Suprapubic skin (tissue), 4 donors: ENCODE measurements at regions not wholly inside any gene's neighbourhood (a gene's known extent, or its start where the extent isn't known, plus 50 kb on each side); places are given as distances from the start of the nearest gene placed in this dataset.
"Not testable (repeated sequence)": the region's sequence is repeated elsewhere in the genome, so short reads cannot be mapped to it uniquely, and the experiment has no call there.

Experiments
- DNase-seq, 2 donors: peaks; one replicate each; pipeline ENCODE4 v3.0.0-alpha.2; 2019; ENCODE audit warnings: low spot score in 2 of 2
- H3K27ac ChIP-seq: fragments of 200-600 bp; sonication (generic); one replicate; pipeline ENCODE4 v1.5.1; 2019
- H3K27me3 ChIP-seq: fragments of 200-600 bp; sonication (generic); one replicate; pipeline ENCODE4 v1.5.1; 2019
- H3K36me3 ChIP-seq: fragments of 200-600 bp; sonication (generic); one replicate; pipeline ENCODE4 v1.5.1; 2019
- H3K4me1 ChIP-seq: fragments of 200-600 bp; sonication (generic); one replicate; pipeline ENCODE4 v1.5.1; 2019
- H3K4me3 ChIP-seq: fragments of 200-600 bp; sonication (generic); one replicate; pipeline ENCODE4 v1.5.1; 2019; ENCODE audit warnings: mild to moderate bottlenecking
- H3K9me3 ChIP-seq: fragments of 200-600 bp; sonication (generic); one replicate; pipeline ENCODE4 v1.5.1; 2019
- CTCF ChIP-seq, 2 donors: fragments of 200-600 bp in 1 of 2; fragments of 450-650 bp in 1 of 2; sonication (generic) in 1 of 2; IDR thresholded peaks; one replicate each; pipeline ENCODE4 v1.5.1; 2016 to 2019; ENCODE audit warnings: antibody characterized with exemption in 2 of 2, mild to moderate bottlenecking in 1 of 2, moderate library complexity in 1 of 2
- EP300 ChIP-seq: sonication (generic); formaldehyde crosslinking; IDR thresholded peaks from one replicate; pipeline ENCODE4 v1.6.1; 2017; ENCODE audit warnings: antibody characterized with exemption
- POLR2A ChIP-seq, 2 donors: fragments of 450-650 bp; IDR thresholded peaks; one replicate each; pipeline ENCODE4 v1.6.1; 2017; ENCODE audit warnings: antibody characterized with exemption in 2 of 2, mild to moderate bottlenecking in 2 of 2, moderate library complexity in 2 of 2
- POLR2AphosphoS5 ChIP-seq, 3 donors: sonication (generic); formaldehyde crosslinking; IDR thresholded peaks; one replicate each; pipeline ENCODE4 v1.6.1; 2017; ENCODE audit warnings: antibody characterized with exemption in 3 of 3
- WGBS: methylation state at CpG from one replicate; pipeline ENCODE4 v1.1.5; 2018; 5-methylcytosine and 5-hydroxymethylcytosine counted together

- DNase-seq: no peak
- no peak overlapping the region for H3K4me3 ChIP-seq
- no peaks in the 10 kb centered on the region for H3K4me1 ChIP-seq
- no peaks in the 10 kb centered on the region for H3K27me3 ChIP-seq
- TF ChIP-seq POLR2AphosphoS5 (IDR thresholded peaks at IDR 0.05): no peak
- no peak for TF ChIP-seq POLR2A (IDR thresholded peaks at IDR 0.05)
- no peak for TF ChIP-seq CTCF (IDR thresholded peaks at IDR 0.05)
- TF ChIP-seq EP300: no peak
- no peaks in the 10 kb centered on the region for H3K36me3 ChIP-seq
- 52% methylated on average over 4 of the region's 4 CpGs for WGBS
- no peaks in the 10 kb centered on the region for H3K9me3 ChIP-seq
- no peak overlapping the region for H3K27ac ChIP-seq
These were observed 432.1 kb upstream of the RGMB start for GRCh38 chr5:98341038-98342032.

GRCh38 chr5:98342958-98343660 is 430.4 kb upstream of the RGMB start:
- H3K9me3 ChIP-seq, H3K36me3 ChIP-seq, H3K4me1 ChIP-seq, H3K27ac ChIP-seq, DNase-seq, H3K27me3 ChIP-seq, H3K4me3 ChIP-seq: not testable (repeated sequence)
- WGBS: 94% methylated on average over 21 of the region's 22 CpGs

GRCh38 chr5:98349251-98349989 is 424.0 kb upstream of the RGMB start:
- no peak for DNase-seq
- WGBS: 78% methylated on average over 6 of the region's 6 CpGs
- H3K27ac ChIP-seq: no peak overlapping the region

GRCh38 chr5:98349990-98350365 is 423.5 kb upstream of the RGMB start:
- H3K4me3 ChIP-seq: no peak overlapping the region
- no peak overlapping the region for H3K27ac ChIP-seq
- TF ChIP-seq POLR2AphosphoS5 (IDR thresholded peaks at IDR 0.05): no peak
- no peak for TF ChIP-seq EP300
- no peak for TF ChIP-seq POLR2A (IDR thresholded peaks at IDR 0.05)
- WGBS: 96% methylated on average over 1 of the region's 1 CpG
- no peaks in the 10 kb centered on the region for H3K27me3 ChIP-seq
- no peaks in the 10 kb centered on the region for H3K4me1 ChIP-seq
- H3K36me3 ChIP-seq: no peaks in the 10 kb centered on the region
- no peak for DNase-seq
- H3K9me3 ChIP-seq: no peaks in the 10 kb centered on the region

More at GRCh38 chr5:98349251-98349989, 424.0 kb upstream of the RGMB start:
- no peak overlapping the region for H3K4me3 ChIP-seq
- H3K27me3 ChIP-seq: no peaks in the 10 kb centered on the region
- H3K36me3 ChIP-seq: no peaks in the 10 kb centered on the region
- TF ChIP-seq POLR2AphosphoS5 (IDR thresholded peaks at IDR 0.05): no peak
- no peak for TF ChIP-seq CTCF (IDR thresholded peaks at IDR 0.05)
- no peak for TF ChIP-seq POLR2A (IDR thresholded peaks at IDR 0.05)
- TF ChIP-seq EP300: no peak
- no peaks in the 10 kb centered on the region for H3K9me3 ChIP-seq
- no peaks in the 10 kb centered on the region for H3K4me1 ChIP-seq

GRCh38 chr5:98354922-98355321 is 418.5 kb upstream of the RGMB start:
- H3K27ac ChIP-seq: no peak overlapping the region
- H3K4me3 ChIP-seq: no peak overlapping the region
- no peaks in the 10 kb centered on the region for H3K36me3 ChIP-seq
- H3K9me3 ChIP-seq: no peaks in the 10 kb centered on the region
- H3K27me3 ChIP-seq: no peaks in the 10 kb centered on the region
- DNase-seq: no peak
- WGBS: 47% methylated on average over 2 of the region's 2 CpGs
- no peak for TF ChIP-seq CTCF (IDR thresholded peaks at IDR 0.05)
- TF ChIP-seq POLR2A (IDR thresholded peaks at IDR 0.05): no peak
- TF ChIP-seq EP300: no peak
- TF ChIP-seq POLR2AphosphoS5 (IDR thresholded peaks at IDR 0.05): no peak
- H3K4me1 ChIP-seq: no peaks in the 10 kb centered on the region
